NCI-H146 (cell line): ENCODE measurements at regions not wholly inside any gene's neighbourhood (a gene's known extent, or its start where the extent isn't known, plus 50 kb on each side); places are given as distances from the start of the nearest gene placed in this dataset.
A peak's percentile ranks its signal among the peaks of the same experiment; 100 is the strongest.

Experiments
- DNase-seq: peaks from one replicate; lab custom pipeline; 2025; lab: John Stamatoyannopoulos, UW

- no peak for DNase-seq
These were observed 904.1 kb downstream of the KCNMA1 start for GRCh38 chr10:76733441-76733936.

GRCh38 chr10:76732306-76732705 lies 905.3 kb downstream of the KCNMA1 start:
- DNase-seq = no peak

GRCh38 chr10:76729841-76730487 lies 907.6 kb downstream of the KCNMA1 start:
- no peak for DNase-seq

- no peak for DNase-seq
These were observed 908.3 kb downstream of the KCNMA1 start for GRCh38 chr10:76729346-76729745.

- DNase-seq = no peak
These were observed 910.6 kb downstream of the KCNMA1 start for GRCh38 chr10:76727038-76727437.

GRCh38 chr10:76723844-76724243 lies 913.8 kb downstream of the KCNMA1 start:
- peak; percentile 71 for DNase-seq

GRCh38 chr10:76721891-76722505 lies 915.6 kb downstream of the KCNMA1 start:
- DNase-seq = no peak

GRCh38 chr10:76719006-76719405 lies 918.6 kb downstream of the KCNMA1 start:
- DNase-seq = no peak

- DNase-seq = no peak
These were observed 920.5 kb downstream of the KCNMA1 start for GRCh38 chr10:76717141-76717540.

- DNase-seq = no peak
These were observed 926.2 kb downstream of the KCNMA1 start for GRCh38 chr10:76711222-76711997.

GRCh38 chr10:76700241-76700640 lies 937.4 kb downstream of the KCNMA1 start:
- no peak for DNase-seq

GRCh38 chr10:76697923-76698322 lies 939.7 kb downstream of the KCNMA1 start:
- DNase-seq = peak; percentile 92

- no peak for DNase-seq
These were observed 942.5 kb downstream of the KCNMA1 start for GRCh38 chr10:76695069-76695468.

GRCh38 chr10:76686201-76686600 lies 951.4 kb downstream of the KCNMA1 start:
- DNase-seq = no peak

GRCh38 chr10:76684968-76685367 lies 952.6 kb downstream of the KCNMA1 start:
- DNase-seq = no peak

- no peak for DNase-seq
These were observed 956.5 kb downstream of the KCNMA1 start for GRCh38 chr10:76681153-76681552.

GRCh38 chr10:76679030-76679429 lies 958.6 kb downstream of the KCNMA1 start:
- peak; percentile 9 for DNase-seq

GRCh38 chr10:76675951-76676587 lies 961.5 kb downstream of the KCNMA1 start:
- DNase-seq = no peak

GRCh38 chr10:76675561-76675950 lies 962.1 kb downstream of the KCNMA1 start:
- no peak for DNase-seq

- DNase-seq = no peak
These were observed 969.9 kb downstream of the KCNMA1 start for GRCh38 chr10:76667408-76668370.

- no peak for DNase-seq
These were observed 970.7 kb downstream of the KCNMA1 start for GRCh38 chr10:76666891-76667290.
